ENCODE measurements at regions not wholly inside any gene's neighbourhood (a gene's known extent, or its start where the extent isn't known, plus 50 kb on each side); places are given as distances from the start of the nearest gene placed in this dataset.

DNA sequence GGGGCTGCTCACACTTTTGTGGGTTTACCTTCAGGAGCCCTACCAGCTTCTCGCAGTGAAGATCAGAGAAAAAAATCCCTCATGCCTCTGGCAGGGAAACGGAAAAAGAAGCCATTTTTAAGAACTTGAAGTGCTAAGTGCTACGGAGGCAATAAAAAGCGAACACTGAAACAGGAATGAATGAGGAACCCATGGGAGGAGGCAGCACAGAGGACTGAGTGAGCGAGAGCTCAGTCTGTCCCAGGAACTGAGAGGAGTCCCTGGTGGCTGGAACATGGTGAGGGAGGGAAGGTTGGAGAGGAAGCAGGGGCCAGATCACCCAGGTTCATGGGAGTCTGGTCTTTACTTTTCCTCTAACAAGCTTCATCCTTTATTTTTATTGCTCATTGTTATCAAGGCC, 228.1 kb upstream of the PROK2 start:
- H2AFZ ChIP-seq (ENCODE audit: low read depth) = no peak overlapping the region
- POLR2A ChIA-PET = no interaction called here
- WGBS (ENCODE audit: low lambda C conversion rate) = 57% methylated on average over 5 of the region's 5 CpGs

DNA sequence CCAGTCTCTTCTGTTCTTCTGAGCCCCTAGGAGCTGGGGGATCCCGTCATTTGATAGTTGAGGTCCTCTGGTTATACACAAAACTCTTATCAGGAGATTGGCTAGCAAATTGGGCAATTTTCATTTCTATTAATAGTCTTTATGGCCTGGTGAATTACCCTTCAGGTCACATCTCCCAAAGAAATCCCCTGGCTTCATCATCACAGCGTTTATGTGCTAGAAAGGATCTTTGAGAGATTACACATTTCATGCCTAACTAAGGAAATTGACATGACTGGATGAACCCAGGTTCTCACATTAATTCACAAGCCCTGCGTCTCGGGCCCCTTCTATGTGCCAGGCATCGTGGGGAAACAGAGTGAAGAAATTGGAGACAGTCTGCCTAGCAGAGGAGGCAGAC, 227.4 kb upstream of the PROK2 start:
- H3K4me1 ChIP-seq (ENCODE audit: control insufficient read depth in 1 of 2, insufficient read depth in 2 of 2, low read depth in 1 of 2, low read length in 1 of 2) = no peaks in the 10 kb centered on the region; a peak in 1 of 4 replicates
- no peaks in the 10 kb centered on the region for H3K9me2 ChIP-seq
- no peak overlapping the region for H2AFZ ChIP-seq (ENCODE audit: low read depth)
- H3F3A ChIP-seq (replicated peaks; ENCODE audit: insufficient read depth) = no peaks in the 10 kb centered on the region
- H3K36me3 ChIP-seq (replicated peaks in 1 of 2; ENCODE audit: control insufficient read depth in 1 of 2, insufficient read depth in 2 of 2, low read length in 1 of 2) = no peaks in the 10 kb centered on the region
- POLR2A ChIA-PET = no interaction called here
- no peak overlapping the region for H3K4me2 ChIP-seq
- H3K79me2 ChIP-seq (ENCODE audit: insufficient read depth) = no peaks in the 10 kb centered on the region
- no peak overlapping the region for H3K4me3 ChIP-seq (ENCODE audit: low read depth in 2 of 2, low read length in 1 of 2)
- no peaks in the 10 kb centered on the region for H3K9me3 ChIP-seq
- no peak overlapping the region for H3K9ac ChIP-seq
- H3K27me3 ChIP-seq (ENCODE audit: insufficient read depth) = no peaks in the 10 kb centered on the region; the same call in 1 of the 2 replicates
- CTCF ChIA-PET = interaction anchor here (0.9 kb wide), 1 partner anchor 16 kb away, joined by 3 read pairs; no protein-coding TSS in a partner anchor
- H3K27ac ChIP-seq (ENCODE audit: low read depth in 2 of 2, low read length in 1 of 2) = no peak overlapping the region
- no peak for DNase-seq
- 32% methylated on average over 5 of the region's 5 CpGs for WGBS (ENCODE audit: low lambda C conversion rate)
- no peaks in the 10 kb centered on the region for H4K20me1 ChIP-seq (ENCODE audit: insufficient read depth)
- no peak for TF ChIP-seq POLR2AphosphoS5 (IDR thresholded peaks at IDR 0.05; ENCODE audit: low read depth, low read length)
- no peak for TF ChIP-seq SIN3A (IDR thresholded peaks at IDR 0.05; ENCODE audit: borderline replicate concordance, low read depth, low read length)
- TF ChIP-seq MXI1 (IDR thresholded peaks at IDR 0.05; ENCODE audit: low read depth, low read length) = no peak
- TF ChIP-seq MEF2A (IDR thresholded peaks at IDR 0.05; ENCODE audit: borderline replicate concordance, low read depth) = no peak
- TF ChIP-seq TEAD4 (IDR thresholded peaks at IDR 0.05; ENCODE audit: borderline replicate concordance, insufficient read depth) = no peak
- TF ChIP-seq, protein P1, sequence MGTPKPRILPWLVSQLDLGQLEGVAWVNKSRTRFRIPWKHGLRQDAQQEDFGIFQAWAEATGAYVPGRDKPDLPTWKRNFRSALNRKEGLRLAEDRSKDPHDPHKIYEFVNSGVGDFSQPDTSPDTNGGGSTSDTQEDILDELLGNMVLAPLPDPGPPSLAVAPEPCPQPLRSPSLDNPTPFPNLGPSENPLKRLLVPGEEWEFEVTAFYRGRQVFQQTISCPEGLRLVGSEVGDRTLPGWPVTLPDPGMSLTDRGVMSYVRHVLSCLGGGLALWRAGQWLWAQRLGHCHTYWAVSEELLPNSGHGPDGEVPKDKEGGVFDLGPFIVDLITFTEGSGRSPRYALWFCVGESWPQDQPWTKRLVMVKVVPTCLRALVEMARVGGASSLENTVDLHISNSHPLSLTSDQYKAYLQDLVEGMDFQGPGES (IDR thresholded peaks at IDR 0.05; ENCODE audit: low read depth, low read length) = no peak
- no peak for TF ChIP-seq GABPA (IDR thresholded peaks at IDR 0.05; ENCODE audit: low read depth)
- TF ChIP-seq, protein P2, sequence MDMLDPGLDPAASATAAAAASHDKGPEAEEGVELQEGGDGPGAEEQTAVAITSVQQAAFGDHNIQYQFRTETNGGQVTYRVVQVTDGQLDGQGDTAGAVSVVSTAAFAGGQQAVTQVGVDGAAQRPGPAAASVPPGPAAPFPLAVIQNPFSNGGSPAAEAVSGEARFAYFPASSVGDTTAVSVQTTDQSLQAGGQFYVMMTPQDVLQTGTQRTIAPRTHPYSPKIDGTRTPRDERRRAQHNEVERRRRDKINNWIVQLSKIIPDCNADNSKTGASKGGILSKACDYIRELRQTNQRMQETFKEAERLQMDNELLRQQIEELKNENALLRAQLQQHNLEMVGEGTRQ (IDR thresholded peaks at IDR 0.05; ENCODE audit: borderline replicate concordance, low read depth, low read length) = no peak
- TF ChIP-seq, protein P3, sequence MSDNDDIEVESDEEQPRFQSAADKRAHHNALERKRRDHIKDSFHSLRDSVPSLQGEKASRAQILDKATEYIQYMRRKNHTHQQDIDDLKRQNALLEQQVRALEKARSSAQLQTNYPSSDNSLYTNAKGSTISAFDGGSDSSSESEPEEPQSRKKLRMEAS (IDR thresholded peaks at IDR 0.05; ENCODE audit: low read depth) = no peak
- no peak for TF ChIP-seq RFX5 (IDR thresholded peaks at IDR 0.05; ENCODE audit: low read length)
- TF ChIP-seq NFIC (IDR thresholded peaks at IDR 0.05; ENCODE audit: borderline replicate concordance) = no peak
- TF ChIP-seq RXRA (IDR thresholded peaks at IDR 0.05; ENCODE audit: borderline replicate concordance, low read depth) = no peak
- no peak for TF ChIP-seq TCF12 (IDR thresholded peaks at IDR 0.05)
- TF ChIP-seq, protein P4, sequence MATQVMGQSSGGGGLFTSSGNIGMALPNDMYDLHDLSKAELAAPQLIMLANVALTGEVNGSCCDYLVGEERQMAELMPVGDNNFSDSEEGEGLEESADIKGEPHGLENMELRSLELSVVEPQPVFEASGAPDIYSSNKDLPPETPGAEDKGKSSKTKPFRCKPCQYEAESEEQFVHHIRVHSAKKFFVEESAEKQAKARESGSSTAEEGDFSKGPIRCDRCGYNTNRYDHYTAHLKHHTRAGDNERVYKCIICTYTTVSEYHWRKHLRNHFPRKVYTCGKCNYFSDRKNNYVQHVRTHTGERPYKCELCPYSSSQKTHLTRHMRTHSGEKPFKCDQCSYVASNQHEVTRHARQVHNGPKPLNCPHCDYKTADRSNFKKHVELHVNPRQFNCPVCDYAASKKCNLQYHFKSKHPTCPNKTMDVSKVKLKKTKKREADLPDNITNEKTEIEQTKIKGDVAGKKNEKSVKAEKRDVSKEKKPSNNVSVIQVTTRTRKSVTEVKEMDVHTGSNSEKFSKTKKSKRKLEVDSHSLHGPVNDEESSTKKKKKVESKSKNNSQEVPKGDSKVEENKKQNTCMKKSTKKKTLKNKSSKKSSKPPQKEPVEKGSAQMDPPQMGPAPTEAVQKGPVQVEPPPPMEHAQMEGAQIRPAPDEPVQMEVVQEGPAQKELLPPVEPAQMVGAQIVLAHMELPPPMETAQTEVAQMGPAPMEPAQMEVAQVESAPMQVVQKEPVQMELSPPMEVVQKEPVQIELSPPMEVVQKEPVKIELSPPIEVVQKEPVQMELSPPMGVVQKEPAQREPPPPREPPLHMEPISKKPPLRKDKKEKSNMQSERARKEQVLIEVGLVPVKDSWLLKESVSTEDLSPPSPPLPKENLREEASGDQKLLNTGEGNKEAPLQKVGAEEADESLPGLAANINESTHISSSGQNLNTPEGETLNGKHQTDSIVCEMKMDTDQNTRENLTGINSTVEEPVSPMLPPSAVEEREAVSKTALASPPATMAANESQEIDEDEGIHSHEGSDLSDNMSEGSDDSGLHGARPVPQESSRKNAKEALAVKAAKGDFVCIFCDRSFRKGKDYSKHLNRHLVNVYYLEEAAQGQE (IDR thresholded peaks at IDR 0.05; ENCODE audit: low read depth, low read length) = no peak

More for the DNA sequence above, 228.1 kb upstream of the PROK2 start:
- Histone ChIP-seq H4K20me1 (ENCODE audit: insufficient read depth) (no peaks in the 10 kb centered on the region), H3K9me3 (no peaks in the 10 kb centered on the region), H3K27me3 (ENCODE audit: insufficient read depth) (no peaks in the 10 kb centered on the region; the same call in 1 of the 2 replicates), H3K79me2 (ENCODE audit: insufficient read depth) (no peaks in the 10 kb centered on the region), H3K27ac (ENCODE audit: low read depth in 2 of 2, low read length in 1 of 2) (no peak overlapping the region), H3K36me3 (replicated peaks in 1 of 2; ENCODE audit: control insufficient read depth in 1 of 2, insufficient read depth in 2 of 2, low read length in 1 of 2) (no peaks in the 10 kb centered on the region), H3K4me2 (no peak overlapping the region), H3K4me3 (ENCODE audit: low read depth in 2 of 2, low read length in 1 of 2) (no peak overlapping the region), H3K9me2 (no peaks in the 10 kb centered on the region), H3F3A (replicated peaks; ENCODE audit: insufficient read depth) (no peaks in the 10 kb centered on the region), H3K9ac (no peak overlapping the region), H3K4me1 (ENCODE audit: control insufficient read depth in 1 of 2, insufficient read depth in 2 of 2, low read depth in 1 of 2, low read length in 1 of 2) (no peaks in the 10 kb centered on the region; a peak in 1 of 4 replicates)
- CTCF ChIA-PET = interaction anchor here (0.9 kb wide), 2 partner anchors 17 to 37 kb away, joined by 3 read pairs; no protein-coding TSS in a partner anchor
- TF ChIP-seq SIN3A (IDR thresholded peaks at IDR 0.05; ENCODE audit: borderline replicate concordance, low read depth, low read length) = no peak
- TF ChIP-seq GATA2 (CRISPR knock-in tag; IDR thresholded peaks at IDR 0.05) = no peak
- TF ChIP-seq POLR2AphosphoS5 (IDR thresholded peaks at IDR 0.05; ENCODE audit: low read depth, low read length) = no peak
- no peak for TF ChIP-seq FOXJ3 (CRISPR knock-in tag; IDR thresholded peaks at IDR 0.05)
- TF ChIP-seq NFIC (IDR thresholded peaks at IDR 0.05; ENCODE audit: borderline replicate concordance) = no peak
- no peak for TF ChIP-seq FOXM1 (IDR thresholded peaks at IDR 0.05; ENCODE audit: low read depth)
- TF ChIP-seq, protein P5, sequence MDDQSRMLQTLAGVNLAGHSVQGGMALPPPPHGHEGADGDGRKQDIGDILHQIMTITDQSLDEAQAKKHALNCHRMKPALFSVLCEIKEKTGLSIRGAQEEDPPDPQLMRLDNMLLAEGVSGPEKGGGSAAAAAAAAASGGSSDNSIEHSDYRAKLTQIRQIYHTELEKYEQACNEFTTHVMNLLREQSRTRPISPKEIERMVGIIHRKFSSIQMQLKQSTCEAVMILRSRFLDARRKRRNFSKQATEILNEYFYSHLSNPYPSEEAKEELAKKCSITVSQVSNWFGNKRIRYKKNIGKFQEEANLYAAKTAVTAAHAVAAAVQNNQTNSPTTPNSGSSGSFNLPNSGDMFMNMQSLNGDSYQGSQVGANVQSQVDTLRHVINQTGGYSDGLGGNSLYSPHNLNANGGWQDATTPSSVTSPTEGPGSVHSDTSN (IDR thresholded peaks at IDR 0.05) = no peak
- no peak for TF ChIP-seq EZH2phosphoT487 (IDR thresholded peaks at IDR 0.05; ENCODE audit: borderline replicate concordance, low read depth)
- TF ChIP-seq MEF2A (IDR thresholded peaks at IDR 0.05; ENCODE audit: borderline replicate concordance, low read depth) = no peak
- TF ChIP-seq ELF1 (IDR thresholded peaks at IDR 0.05) = no peak
- TF ChIP-seq GABPA (IDR thresholded peaks at IDR 0.05; ENCODE audit: low read depth) = no peak
- TF ChIP-seq, protein P2 (IDR thresholded peaks at IDR 0.05; ENCODE audit: borderline replicate concordance, low read depth, low read length) = no peak
- DNase-seq = no peak
